Esophagus muscularis mucosa (tissue), 4 donors: ENCODE measurements at regions not wholly inside any gene's neighbourhood (a gene's known extent, or its start where the extent isn't known, plus 50 kb on each side); places are given as distances from the start of the nearest gene placed in this dataset.

Experiments
- DNase-seq: peaks from one replicate; pipeline ENCODE4 v3.0.0-alpha.2; 2017; ENCODE audit errors: extremely low spot score
- H3K27ac ChIP-seq, 4 donors: fragments of 200-600 bp; sonication (generic); replicated peaks in 1 of 4; 1 replicate in 3 of 4; 2 replicates in 1 of 4; pipeline ENCODE4 v1.5.1; 2016 to 2019; ENCODE audit warnings: mild to moderate bottlenecking in 1 of 4
- H3K27me3 ChIP-seq, 4 donors: fragments of 200-600 bp; sonication (generic); one replicate each; pipeline versions ENCODE4 v1.5.1 to v1.6.0; 2016 to 2019
- H3K36me3 ChIP-seq, 4 donors: fragments of 200-600 bp; sonication (generic); one replicate each; pipeline ENCODE4 v1.5.1; 2016 to 2019
- H3K4me1 ChIP-seq, 4 donors: fragments of 200-600 bp; sonication (generic); one replicate each; pipeline ENCODE4 v1.5.1; 2016 to 2019
- H3K4me3 ChIP-seq, 4 donors: fragments of 200-600 bp; sonication (generic); 1 replicate in 2 of 4; 2 replicates in 2 of 4; pipeline ENCODE4 v1.5.1; 2016 to 2019; ENCODE audit warnings: mild to moderate bottlenecking in 4 of 4, moderate library complexity in 1 of 4
- H3K9me3 ChIP-seq, 4 donors: fragments of 200-600 bp; sonication (generic); 1 replicate in 3 of 4; 2 replicates in 1 of 4; pipeline ENCODE4 v1.5.1; 2016 to 2019
- CTCF ChIP-seq, 3 experiments: fragments of 200-600 bp in 2 of 3; fragments of 450-650 bp in 1 of 3; sonication (generic) in 2 of 3; IDR thresholded peaks; one replicate each; pipeline ENCODE4 v1.5.1; 2017 to 2019; ENCODE audit warnings: antibody characterized with exemption in 3 of 3, mild to moderate bottlenecking in 2 of 3, moderate library complexity in 1 of 3
- EP300 ChIP-seq: sonication (generic); formaldehyde crosslinking; IDR thresholded peaks from one replicate; pipeline ENCODE4 v1.6.1; 2017; ENCODE audit warnings: antibody characterized with exemption
- POLR2A ChIP-seq: fragments of 450-650 bp; IDR thresholded peaks from one replicate; pipeline ENCODE4 v1.6.1; 2017; ENCODE audit warnings: antibody characterized with exemption, moderate library complexity, mild to moderate bottlenecking, low read depth
- POLR2AphosphoS5 ChIP-seq, 2 donors: sonication (generic); formaldehyde crosslinking; IDR thresholded peaks; one replicate each; pipeline ENCODE4 v1.6.1; 2017; ENCODE audit warnings: antibody characterized with exemption in 2 of 2
- WGBS: methylation state at CpG from one replicate; pipeline ENCODE4 v1.1.5; 2018; 5-methylcytosine and 5-hydroxymethylcytosine counted together
- intact Hi-C: fragments of 100-400 bp; cut with DNase I; formaldehyde crosslinking; loops from one replicate; pipeline ENCODE4 v1.15.1; 2023

GRCh38 chr15:91752081-91752785 is 101.3 kb upstream of the SLCO3A1 start:
- H3K27ac ChIP-seq, result no peak overlapping the region
- no peaks in the 10 kb centered on the region for H3K4me1 ChIP-seq
- peaks cover 0 to 3% (median 0%) of the 10 kb centered on the region in 4 donors for H3K27me3 ChIP-seq
- H3K4me3 ChIP-seq, result no peak overlapping the region
- no peaks in the 10 kb centered on the region for H3K9me3 ChIP-seq
- intact Hi-C loops, result no loop called here
- no peaks in the 10 kb centered on the region for H3K36me3 ChIP-seq
- 70% methylated on average over 8 of the region's 8 CpGs for WGBS
- no peak for DNase-seq
- TF ChIP-seq CTCF (IDR thresholded peaks at IDR 0.05) (no peak), EP300 (no peak), POLR2A (no peak), POLR2AphosphoS5 (IDR thresholded peaks at IDR 0.05) (no peak)

GRCh38 chr15:91759560-91759959 is 93.9 kb upstream of the SLCO3A1 start:
- intact Hi-C loops, result no loop called here
- peaks cover 0 to 18% (median 0%) of the 10 kb centered on the region in 4 donors for H3K27me3 ChIP-seq
- TF ChIP-seq POLR2AphosphoS5 (IDR thresholded peaks at IDR 0.05), result no peak
- TF ChIP-seq CTCF (IDR thresholded peaks at IDR 0.05), result no peak
- no peak for TF ChIP-seq POLR2A
- no peak for TF ChIP-seq EP300
- H3K4me1 ChIP-seq, result no peaks in the 10 kb centered on the region
- no peak for DNase-seq
- H3K36me3 ChIP-seq, result no peaks in the 10 kb centered on the region
- WGBS, result 100% methylated on average over 2 of the region's 2 CpGs
- no peak overlapping the region for H3K27ac ChIP-seq
- H3K9me3 ChIP-seq, result no peaks in the 10 kb centered on the region
- H3K4me3 ChIP-seq, result no peak overlapping the region

GRCh38 chr15:91765660-91766059 is 87.8 kb upstream of the SLCO3A1 start:
- WGBS, result 85% methylated on average over 3 of the region's 3 CpGs
- Histone ChIP-seq H3K9me3 (no peaks in the 10 kb centered on the region), H3K27ac (no peak overlapping the region), H3K36me3 (no peaks in the 10 kb centered on the region), H3K27me3 (no peaks in the 10 kb centered on the region), H3K4me3 (no peak overlapping the region), H3K4me1 (no peaks in the 10 kb centered on the region)
- intact Hi-C loops, result no loop called here
- DNase-seq, result no peak
- TF ChIP-seq EP300 (no peak), CTCF (IDR thresholded peaks at IDR 0.05) (no peak), POLR2A (no peak), POLR2AphosphoS5 (IDR thresholded peaks at IDR 0.05) (no peak)

GRCh38 chr15:91769476-91769875 is 84.0 kb upstream of the SLCO3A1 start:
- no peak for DNase-seq
- no peak overlapping the region for H3K27ac ChIP-seq
- H3K9me3 ChIP-seq, result no peaks in the 10 kb centered on the region
- peaks cover 0 to 3% (median 0%) of the 10 kb centered on the region in 4 donors for H3K27me3 ChIP-seq
- H3K4me3 ChIP-seq, result no peak overlapping the region
- TF ChIP-seq EP300 (no peak), POLR2A (no peak), POLR2AphosphoS5 (IDR thresholded peaks at IDR 0.05) (no peak), CTCF (IDR thresholded peaks at IDR 0.05) (no peak)
- no peaks in the 10 kb centered on the region for H3K36me3 ChIP-seq
- intact Hi-C loops, result no loop called here
- no peaks in the 10 kb centered on the region for H3K4me1 ChIP-seq
- 68% methylated on average over 3 of the region's 3 CpGs for WGBS

GRCh38 chr15:91769894-91770293 is 83.6 kb upstream of the SLCO3A1 start:
- Histone ChIP-seq H3K36me3 (no peaks in the 10 kb centered on the region), H3K4me3 (no peak overlapping the region), H3K27ac (no peak overlapping the region), H3K27me3 (peaks cover 0 to 3% (median 0%) of the 10 kb centered on the region in 4 donors), H3K9me3 (no peaks in the 10 kb centered on the region), H3K4me1 (no peaks in the 10 kb centered on the region)
- WGBS, result 47% methylated on average over 8 of the region's 8 CpGs
- intact Hi-C loops, result no loop called here
- TF ChIP-seq EP300 (no peak), POLR2A (no peak), POLR2AphosphoS5 (IDR thresholded peaks at IDR 0.05) (no peak), CTCF (IDR thresholded peaks at IDR 0.05) (no peak)
- no peak for DNase-seq
